ENCODE measurements at regions not wholly inside any gene's neighbourhood (a gene's known extent, or its start where the extent isn't known, plus 50 kb on each side); places are given as distances from the start of the nearest gene placed in this dataset.

DNA sequence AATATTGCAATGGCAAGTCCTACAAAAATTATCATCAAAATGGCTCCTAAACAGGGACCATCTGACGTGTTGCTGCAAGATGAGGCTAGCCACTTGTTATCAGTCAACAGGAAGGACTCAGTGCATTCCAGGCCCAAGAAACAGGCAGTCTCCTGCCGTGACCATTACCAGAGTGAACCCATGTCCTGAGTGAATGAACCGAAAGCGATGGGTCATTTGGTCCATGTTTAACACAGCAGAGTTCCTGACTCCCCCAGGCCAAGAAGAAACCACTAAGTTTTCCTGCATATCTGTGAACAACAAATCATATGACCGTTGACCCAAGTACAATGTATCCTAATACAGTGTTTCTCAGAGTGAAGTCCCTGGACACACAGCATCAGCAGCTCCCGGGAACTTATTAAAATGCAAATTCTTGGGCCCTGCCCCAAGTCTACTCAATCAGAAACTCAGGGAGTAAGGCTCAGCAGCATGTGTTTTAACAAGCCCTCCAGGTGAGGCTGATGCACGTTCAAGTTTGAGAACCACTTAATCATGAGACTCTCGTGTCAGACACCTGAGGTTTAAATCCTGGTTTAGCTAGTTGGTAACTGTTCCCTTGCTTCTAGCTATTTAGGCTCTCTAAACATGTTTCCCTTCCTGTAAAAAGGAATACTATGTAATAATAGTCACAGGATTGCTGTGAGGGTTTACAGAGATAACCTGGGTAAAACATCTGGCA, 429.4 kb upstream of the MAF start:
- TF ChIP-seq CTCF (conservative IDR thresholded peaks at IDR 0.05 in 1 of 2, IDR thresholded peaks at IDR 0.05 in 1 of 2; ENCODE audit: extremely low read depth in 1 of 2, insufficient read depth in 1 of 2, low read depth in 1 of 2, low read length in 2 of 2) = no peak
- TF ChIP-seq EZH2 (IDR thresholded peaks at IDR 0.05; ENCODE audit: borderline replicate concordance, low read length) = no peak
